HepG2 (cell line): ENCODE measurements at regions not wholly inside any gene's neighbourhood (a gene's known extent, or its start where the extent isn't known, plus 50 kb on each side); places are given as distances from the start of the nearest gene placed in this dataset.

Experiments used
- CCDC6 ChIP-seq: sonication (generic); formaldehyde crosslinking; IDR thresholded peaks from 2 replicates; pipeline ENCODE4 v1.8.1; 2022; ENCODE audit warnings: mild to moderate bottlenecking, missing genetic modification reagents, moderate library complexity
- FOSL1 ChIP-seq: sonication (generic); formaldehyde crosslinking; IDR thresholded peaks from 2 replicates; pipeline ENCODE4 v1.9.0; 2021; ENCODE audit warnings: missing genetic modification reagents, borderline replicate concordance
- HMG20B ChIP-seq: conservative IDR thresholded peaks from 2 replicates; pipeline ENCODE4 v1.6.1; 2016; ENCODE audit warnings: missing genetic modification reagents, missing compliant biosample characterization
- KDM4B ChIP-seq: sonication (generic); formaldehyde crosslinking; IDR thresholded peaks from 2 replicates; pipeline ENCODE4 v1.4.0; 2020; ENCODE audit warnings: missing genetic modification reagents
- KLF13 ChIP-seq: sonication (generic); formaldehyde crosslinking; IDR thresholded peaks from 2 replicates; pipeline ENCODE4 v1.4.0; 2020; ENCODE audit warnings: mild to moderate bottlenecking, missing genetic modification reagents
- MEIS2 ChIP-seq: sonication (generic); formaldehyde crosslinking; IDR thresholded peaks from 2 replicates; pipeline ENCODE4 v1.9.0; 2021; ENCODE audit warnings: mild to moderate bottlenecking, missing genetic modification reagents
- NFE2L2 ChIP-seq: fragments of 150-350 bp; IDR thresholded peaks from 2 replicates; pipeline ENCODE4 v1.6.1; 2014; ENCODE audit warnings: low read length
- NFYC ChIP-seq: IDR thresholded peaks from 2 replicates; pipeline ENCODE4 v1.6.1; 2016; ENCODE audit warnings: missing genetic modification reagents, missing compliant biosample characterization
- RARA ChIP-seq: IDR thresholded peaks from 2 replicates; pipeline ENCODE4 v1.6.1; 2016; ENCODE audit warnings: missing genetic modification reagents, missing compliant biosample characterization
- SMC3 ChIP-seq: IDR thresholded peaks from 2 replicates; pipeline ENCODE4 v1.6.1; 2011; ENCODE audit warnings: low read length, improper control_type of control experiment
- STAG1 ChIP-seq: sonication (generic); formaldehyde crosslinking; IDR thresholded peaks from 2 replicates; pipeline ENCODE4 v1.4.0; 2020; ENCODE audit warnings: missing genetic modification reagents
- TSC22D2 ChIP-seq: sonication (generic); formaldehyde crosslinking; IDR thresholded peaks from 2 replicates; pipeline ENCODE4 v1.5.1; 2020; ENCODE audit warnings: missing genetic modification reagents, mild to moderate bottlenecking, borderline replicate concordance
- ZFX ChIP-seq: sonication (generic); formaldehyde crosslinking; IDR thresholded peaks from 2 replicates; pipeline ENCODE4 v1.4.0; 2020; ENCODE audit warnings: mild to moderate bottlenecking, low read depth, missing genetic modification reagents, moderate library complexity
- ZNF343 ChIP-seq: sonication (generic); formaldehyde crosslinking; IDR thresholded peaks from 2 replicates; pipeline ENCODE4 v1.4.0; 2020; ENCODE audit warnings: mild to moderate bottlenecking, missing genetic modification reagents
- ZNF546 ChIP-seq: sonication (generic); formaldehyde crosslinking; conservative IDR thresholded peaks from 2 replicates; pipeline ENCODE4 v1.8.1; 2023; ENCODE audit warnings: mild to moderate bottlenecking, missing genetic modification reagents
- ZNF660 ChIP-seq: sonication (generic); formaldehyde crosslinking; IDR thresholded peaks from 2 replicates; pipeline ENCODE4 v1.5.1; 2020; ENCODE audit warnings: mild to moderate bottlenecking, low read depth, missing genetic modification reagents, borderline replicate concordance
- ZNF776 ChIP-seq: sonication (generic); formaldehyde crosslinking; IDR thresholded peaks from 2 replicates; pipeline ENCODE4 v1.4.0; 2020; ENCODE audit warnings: mild to moderate bottlenecking, missing genetic modification reagents
- ZNF777 ChIP-seq: sonication (generic); formaldehyde crosslinking; IDR thresholded peaks from 2 replicates; pipeline ENCODE4 v1.4.0; 2020; ENCODE audit warnings: missing genetic modification reagents
- TF ChIP-seq, protein P1 (sequence below): conservative IDR thresholded peaks from 2 replicates; pipeline ENCODE4 v1.6.1; 2018; ENCODE audit warnings: missing genetic modification reagents
- TF ChIP-seq, protein P2 (sequence below): sonication (generic); formaldehyde crosslinking; IDR thresholded peaks from 2 replicates; pipeline ENCODE4 v1.4.0; 2020; ENCODE audit warnings: missing genetic modification reagents
- TF ChIP-seq, protein P3 (sequence below): sonication (generic); formaldehyde crosslinking; IDR thresholded peaks from 2 replicates; pipeline ENCODE4 v1.4.0; 2020; ENCODE audit warnings: missing genetic modification reagents
- TF ChIP-seq, protein P4 (sequence below): sonication (generic); formaldehyde crosslinking; conservative IDR thresholded peaks from 2 replicates; pipeline ENCODE4 v1.8.0; 2022; ENCODE audit warnings: missing genetic modification reagents
- TF ChIP-seq, protein P5 (sequence below): sonication (generic); formaldehyde crosslinking; IDR thresholded peaks from 2 replicates; pipeline ENCODE4 v1.9.0; 2022; ENCODE audit warnings: low read depth, missing genetic modification reagents

DNA sequence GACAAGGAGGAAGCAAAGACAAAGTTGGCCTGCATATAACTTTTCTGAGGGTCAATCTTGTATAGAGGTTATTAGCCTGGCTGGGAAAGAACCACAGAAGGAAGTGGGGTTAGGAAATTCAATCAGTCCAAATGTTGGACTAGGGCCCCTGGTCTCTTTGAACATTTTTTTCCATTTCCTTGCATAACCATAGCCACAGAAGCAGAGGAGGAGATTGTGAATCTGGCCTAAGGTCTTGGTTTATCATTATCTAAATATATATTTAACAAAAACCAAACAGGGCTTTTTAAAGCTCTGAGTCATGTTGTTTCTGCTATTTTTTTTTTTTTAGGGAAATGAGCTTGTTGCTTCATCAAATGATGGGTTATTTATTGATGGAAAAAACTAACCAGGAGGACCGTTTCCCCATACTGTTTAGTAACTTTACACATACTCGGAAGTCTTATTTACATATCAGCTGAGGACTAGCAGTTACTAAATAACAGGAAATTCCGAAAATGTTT, 97.7 kb upstream of the ACSL4 start (continued):
- TF ChIP-seq, protein P1, sequence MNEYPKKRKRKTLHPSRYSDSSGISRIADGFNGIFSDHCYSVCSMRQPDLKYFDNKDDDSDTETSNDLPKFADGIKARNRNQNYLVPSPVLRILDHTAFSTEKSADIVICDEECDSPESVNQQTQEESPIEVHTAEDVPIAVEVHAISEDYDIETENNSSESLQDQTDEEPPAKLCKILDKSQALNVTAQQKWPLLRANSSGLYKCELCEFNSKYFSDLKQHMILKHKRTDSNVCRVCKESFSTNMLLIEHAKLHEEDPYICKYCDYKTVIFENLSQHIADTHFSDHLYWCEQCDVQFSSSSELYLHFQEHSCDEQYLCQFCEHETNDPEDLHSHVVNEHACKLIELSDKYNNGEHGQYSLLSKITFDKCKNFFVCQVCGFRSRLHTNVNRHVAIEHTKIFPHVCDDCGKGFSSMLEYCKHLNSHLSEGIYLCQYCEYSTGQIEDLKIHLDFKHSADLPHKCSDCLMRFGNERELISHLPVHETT (CRISPR knock-in tag) = no peak
- TF ChIP-seq, protein P2, sequence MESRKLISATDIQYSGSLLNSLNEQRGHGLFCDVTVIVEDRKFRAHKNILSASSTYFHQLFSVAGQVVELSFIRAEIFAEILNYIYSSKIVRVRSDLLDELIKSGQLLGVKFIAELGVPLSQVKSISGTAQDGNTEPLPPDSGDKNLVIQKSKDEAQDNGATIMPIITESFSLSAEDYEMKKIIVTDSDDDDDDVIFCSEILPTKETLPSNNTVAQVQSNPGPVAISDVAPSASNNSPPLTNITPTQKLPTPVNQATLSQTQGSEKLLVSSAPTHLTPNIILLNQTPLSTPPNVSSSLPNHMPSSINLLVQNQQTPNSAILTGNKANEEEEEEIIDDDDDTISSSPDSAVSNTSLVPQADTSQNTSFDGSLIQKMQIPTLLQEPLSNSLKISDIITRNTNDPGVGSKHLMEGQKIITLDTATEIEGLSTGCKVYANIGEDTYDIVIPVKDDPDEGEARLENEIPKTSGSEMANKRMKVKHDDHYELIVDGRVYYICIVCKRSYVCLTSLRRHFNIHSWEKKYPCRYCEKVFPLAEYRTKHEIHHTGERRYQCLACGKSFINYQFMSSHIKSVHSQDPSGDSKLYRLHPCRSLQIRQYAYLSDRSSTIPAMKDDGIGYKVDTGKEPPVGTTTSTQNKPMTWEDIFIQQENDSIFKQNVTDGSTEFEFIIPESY (CRISPR knock-in tag) = no peak
- TF ChIP-seq RARA (CRISPR knock-in tag) (peak; percentile 68), ZNF546 (no peak), MEIS2 (CRISPR knock-in tag) (no peak), TSC22D2 (no peak), ZNF777 (CRISPR knock-in tag) (no peak), HMG20B (CRISPR knock-in tag) (0 out of 2 replicates have a peak, but pooled peaks have one; percentile 58), STAG1 (CRISPR knock-in tag) (peak; percentile 23; the same call in 1 of the 2 replicates), KLF13 (CRISPR knock-in tag) (no peak), NFYC (no peak), ZFX (no peak), ZNF776 (CRISPR knock-in tag) (no peak), ZNF343 (no peak), NFE2L2 (peak; percentile 33; the same call in 1 of the 2 replicates), SMC3 (peak; percentile 3; the same call in 1 of the 2 replicates), FOSL1 (peak; percentile 68; the same call in 1 of the 2 replicates), ZNF660 (CRISPR knock-in tag) (no peak), CCDC6 (CRISPR knock-in tag) (no peak), KDM4B (CRISPR knock-in tag) (no peak)
- TF ChIP-seq, protein P3, sequence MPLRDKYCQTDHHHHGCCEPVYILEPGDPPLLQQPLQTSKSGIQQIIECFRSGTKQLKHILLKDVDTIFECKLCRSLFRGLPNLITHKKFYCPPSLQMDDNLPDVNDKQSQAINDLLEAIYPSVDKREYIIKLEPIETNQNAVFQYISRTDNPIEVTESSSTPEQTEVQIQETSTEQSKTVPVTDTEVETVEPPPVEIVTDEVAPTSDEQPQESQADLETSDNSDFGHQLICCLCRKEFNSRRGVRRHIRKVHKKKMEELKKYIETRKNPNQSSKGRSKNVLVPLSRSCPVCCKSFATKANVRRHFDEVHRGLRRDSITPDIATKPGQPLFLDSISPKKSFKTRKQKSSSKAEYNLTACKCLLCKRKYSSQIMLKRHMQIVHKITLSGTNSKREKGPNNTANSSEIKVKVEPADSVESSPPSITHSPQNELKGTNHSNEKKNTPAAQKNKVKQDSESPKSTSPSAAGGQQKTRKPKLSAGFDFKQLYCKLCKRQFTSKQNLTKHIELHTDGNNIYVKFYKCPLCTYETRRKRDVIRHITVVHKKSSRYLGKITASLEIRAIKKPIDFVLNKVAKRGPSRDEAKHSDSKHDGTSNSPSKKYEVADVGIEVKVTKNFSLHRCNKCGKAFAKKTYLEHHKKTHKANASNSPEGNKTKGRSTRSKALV = no peak
- TF ChIP-seq, protein P4, sequence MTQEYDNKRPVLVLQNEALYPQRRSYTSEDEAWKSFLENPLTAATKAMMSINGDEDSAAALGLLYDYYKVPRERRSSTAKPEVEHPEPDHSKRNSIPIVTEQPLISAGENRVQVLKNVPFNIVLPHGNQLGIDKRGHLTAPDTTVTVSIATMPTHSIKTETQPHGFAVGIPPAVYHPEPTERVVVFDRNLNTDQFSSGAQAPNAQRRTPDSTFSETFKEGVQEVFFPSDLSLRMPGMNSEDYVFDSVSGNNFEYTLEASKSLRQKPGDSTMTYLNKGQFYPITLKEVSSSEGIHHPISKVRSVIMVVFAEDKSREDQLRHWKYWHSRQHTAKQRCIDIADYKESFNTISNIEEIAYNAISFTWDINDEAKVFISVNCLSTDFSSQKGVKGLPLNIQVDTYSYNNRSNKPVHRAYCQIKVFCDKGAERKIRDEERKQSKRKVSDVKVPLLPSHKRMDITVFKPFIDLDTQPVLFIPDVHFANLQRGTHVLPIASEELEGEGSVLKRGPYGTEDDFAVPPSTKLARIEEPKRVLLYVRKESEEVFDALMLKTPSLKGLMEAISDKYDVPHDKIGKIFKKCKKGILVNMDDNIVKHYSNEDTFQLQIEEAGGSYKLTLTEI (CRISPR knock-in tag) = no peak
- TF ChIP-seq, protein P5, sequence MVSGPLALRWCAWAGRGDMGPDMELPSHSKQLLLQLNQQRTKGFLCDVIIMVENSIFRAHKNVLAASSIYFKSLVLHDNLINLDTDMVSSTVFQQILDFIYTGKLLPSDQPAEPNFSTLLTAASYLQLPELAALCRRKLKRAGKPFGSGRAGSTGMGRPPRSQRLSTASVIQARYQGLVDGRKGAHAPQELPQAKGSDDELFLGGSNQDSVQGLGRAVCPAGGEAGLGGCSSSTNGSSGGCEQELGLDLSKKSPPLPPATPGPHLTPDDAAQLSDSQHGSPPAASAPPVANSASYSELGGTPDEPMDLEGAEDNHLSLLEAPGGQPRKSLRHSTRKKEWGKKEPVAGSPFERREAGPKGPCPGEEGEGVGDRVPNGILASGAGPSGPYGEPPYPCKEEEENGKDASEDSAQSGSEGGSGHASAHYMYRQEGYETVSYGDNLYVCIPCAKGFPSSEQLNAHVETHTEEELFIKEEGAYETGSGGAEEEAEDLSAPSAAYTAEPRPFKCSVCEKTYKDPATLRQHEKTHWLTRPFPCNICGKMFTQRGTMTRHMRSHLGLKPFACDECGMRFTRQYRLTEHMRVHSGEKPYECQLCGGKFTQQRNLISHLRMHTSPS (CRISPR knock-in tag) = no peak
